ENCODE measurements at regions not wholly inside any gene's neighbourhood (a gene's known extent, or its start where the extent isn't known, plus 50 kb on each side); places are given as distances from the start of the nearest gene placed in this dataset.

GRCh38 chr2:144671695-144672455 is 152.0 kb upstream of the ZEB2 start:
- whole genome bisulfite sequencing, 2 donors: 89 to 90% methylated on average over 4 of the region's 4 CpGs

GRCh38 chr2:144670738-144671137 is 150.8 kb upstream of the ZEB2 start:
- Histone ChIP-seq H3K27me3 (no peaks in the 10 kb centered on the region), H3K9me3 (no peaks in the 10 kb centered on the region), H3K27ac (no peak overlapping the region), H3K4me1 (no peaks in the 10 kb centered on the region), H3K36me3 (ENCODE audit: low read depth, missing control alignments) (no peaks in the 10 kb centered on the region), H3K4me3 (no peak overlapping the region)
- no peak for DNase-seq
- TF ChIP-seq POLR2A (IDR thresholded peaks at IDR 0.05) (no peak), CTCF (IDR thresholded peaks at IDR 0.05) (no peak)
- 85 to 97% methylated on average over 1 of the region's 1 CpG for WGBS, 2 donors
- intact Hi-C loops (cut with DNase I; ENCODE audit: low total_unique reads): no loop called here

More at GRCh38 chr2:144671695-144672455, 152.0 kb upstream of the ZEB2 start:
- TF ChIP-seq CTCF (IDR thresholded peaks at IDR 0.05) (no peak), POLR2A (IDR thresholded peaks at IDR 0.05) (no peak)
- Histone ChIP-seq H3K4me3 (no peak overlapping the region), H3K4me1 (no peaks in the 10 kb centered on the region), H3K36me3 (ENCODE audit: low read depth, missing control alignments) (no peaks in the 10 kb centered on the region), H3K9me3 (no peaks in the 10 kb centered on the region), H3K27ac (no peak overlapping the region), H3K27me3 (no peaks in the 10 kb centered on the region)
- DNase-seq: no peak
- intact Hi-C loops (cut with DNase I; ENCODE audit: low total_unique reads): no loop called here

DNA sequence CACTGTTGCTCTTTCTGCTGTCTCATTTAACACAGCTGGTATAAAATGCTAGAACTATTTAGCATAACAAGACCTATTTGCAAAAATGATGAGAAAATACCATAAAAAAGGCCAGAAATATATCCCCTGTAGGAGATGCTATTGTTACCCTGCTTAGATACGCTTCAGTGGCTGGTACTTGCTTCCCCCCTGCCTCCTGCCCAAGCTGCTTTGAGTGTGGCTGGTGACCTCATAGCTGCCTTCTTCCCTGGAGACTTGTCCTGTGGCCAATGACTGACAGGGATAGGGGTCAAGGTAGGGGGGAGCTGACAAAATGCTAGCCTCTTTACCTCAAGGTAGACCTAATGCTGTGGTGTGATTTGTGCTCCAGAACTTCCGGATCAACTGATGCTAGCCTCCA is 150.2 kb upstream of the ZEB2 start:
- no peak overlapping the region for H3K4me3 ChIP-seq
- no peak overlapping the region for H3K27ac ChIP-seq
- H3K4me1 ChIP-seq: no peaks in the 10 kb centered on the region
- WGBS, 2 donors: 81 to 89% methylated on average over 2 of the region's 2 CpGs
- H3K27me3 ChIP-seq: no peaks in the 10 kb centered on the region
- TF ChIP-seq POLR2A (IDR thresholded peaks at IDR 0.05) (no peak), CTCF (IDR thresholded peaks at IDR 0.05) (no peak)
- H3K36me3 ChIP-seq (ENCODE audit: low read depth, missing control alignments): no peaks in the 10 kb centered on the region
- intact Hi-C loops (cut with DNase I; ENCODE audit: low total_unique reads): no loop called here
- no peaks in the 10 kb centered on the region for H3K9me3 ChIP-seq
- DNase-seq: no peak

GRCh38 chr2:144669196-144669987 is 149.5 kb upstream of the ZEB2 start:
- WGBS, 2 donors: 70 to 82% methylated on average over 7 of the region's 7 CpGs
- DNase-seq: no peak
- Histone ChIP-seq H3K27me3 (no peaks in the 10 kb centered on the region), H3K27ac (no peak overlapping the region), H3K9me3 (no peaks in the 10 kb centered on the region), H3K36me3 (ENCODE audit: low read depth, missing control alignments) (no peaks in the 10 kb centered on the region), H3K4me3 (no peak overlapping the region), H3K4me1 (no peaks in the 10 kb centered on the region)
- intact Hi-C loops (cut with DNase I; ENCODE audit: low total_unique reads): no loop called here
- no peak for TF ChIP-seq POLR2A (IDR thresholded peaks at IDR 0.05)
- no peak for TF ChIP-seq CTCF (IDR thresholded peaks at IDR 0.05)

Data from testis (tissue), 2 donors.